HG03045 (cell line): ENCODE measurements at regions not wholly inside any gene's neighbourhood (a gene's known extent, or its start where the extent isn't known, plus 50 kb on each side); places are given as distances from the start of the nearest gene placed in this dataset.
"Not testable (repeated sequence)": the region's sequence is repeated elsewhere in the genome, so short reads cannot be mapped to it uniquely, and the experiment has no call there.

Experiments
- ATAC-seq: cut with Tn5 transposase; IDR thresholded peaks from one replicate; pipeline ENCODE4 v1.9.1; 2021; ENCODE audit warnings: mild to moderate bottlenecking, moderate library complexity; ENCODE audit not compliant: unreplicated experiment

GRCh38 chr7:149569726-149570422 is 72.3 kb upstream of the ZNF746 start:
- ATAC-seq: no peak

GRCh38 chr7:149569025-149569725 is 71.6 kb upstream of the ZNF746 start:
- no peak for ATAC-seq

DNA sequence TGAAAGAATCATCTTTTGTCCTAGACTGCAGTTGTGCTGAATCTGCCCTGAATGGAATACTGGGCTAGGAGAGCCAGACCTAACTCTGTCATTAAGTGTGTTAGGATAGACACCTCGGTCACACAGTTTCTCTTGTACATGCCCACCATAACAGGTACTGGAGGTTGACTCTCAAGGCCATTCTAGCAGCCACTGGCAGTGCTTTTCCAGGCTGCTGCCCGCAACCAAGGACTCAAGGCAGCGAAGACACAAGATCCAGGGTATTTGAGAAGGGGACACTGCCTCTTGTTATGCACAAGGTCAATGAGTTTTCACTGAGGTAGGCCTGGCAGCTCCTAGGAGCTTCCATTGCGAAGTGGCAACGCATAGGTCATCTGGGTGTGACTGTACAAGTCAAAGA is 70.6 kb upstream of the ZNF746 start:
- ATAC-seq: no peak

- ATAC-seq: no peak
Measured at GRCh38 chr7:149566103-149566502, 68.5 kb upstream of the ZNF746 start.

DNA sequence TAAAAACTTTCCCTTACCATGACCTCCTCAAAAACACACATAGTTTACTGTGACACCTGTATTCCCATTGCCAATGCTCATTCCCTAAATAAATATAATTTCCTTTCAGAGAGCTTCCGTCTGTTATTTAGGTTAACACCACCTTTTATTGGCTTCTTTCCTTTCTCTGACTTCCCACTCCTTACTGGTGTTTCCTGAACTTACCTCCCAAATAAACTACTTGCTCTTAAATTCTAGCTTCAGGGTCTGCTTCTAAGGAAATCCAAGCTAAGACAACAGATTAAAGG is 67.4 kb upstream of the ZNF746 start:
- ATAC-seq: no peak

DNA sequence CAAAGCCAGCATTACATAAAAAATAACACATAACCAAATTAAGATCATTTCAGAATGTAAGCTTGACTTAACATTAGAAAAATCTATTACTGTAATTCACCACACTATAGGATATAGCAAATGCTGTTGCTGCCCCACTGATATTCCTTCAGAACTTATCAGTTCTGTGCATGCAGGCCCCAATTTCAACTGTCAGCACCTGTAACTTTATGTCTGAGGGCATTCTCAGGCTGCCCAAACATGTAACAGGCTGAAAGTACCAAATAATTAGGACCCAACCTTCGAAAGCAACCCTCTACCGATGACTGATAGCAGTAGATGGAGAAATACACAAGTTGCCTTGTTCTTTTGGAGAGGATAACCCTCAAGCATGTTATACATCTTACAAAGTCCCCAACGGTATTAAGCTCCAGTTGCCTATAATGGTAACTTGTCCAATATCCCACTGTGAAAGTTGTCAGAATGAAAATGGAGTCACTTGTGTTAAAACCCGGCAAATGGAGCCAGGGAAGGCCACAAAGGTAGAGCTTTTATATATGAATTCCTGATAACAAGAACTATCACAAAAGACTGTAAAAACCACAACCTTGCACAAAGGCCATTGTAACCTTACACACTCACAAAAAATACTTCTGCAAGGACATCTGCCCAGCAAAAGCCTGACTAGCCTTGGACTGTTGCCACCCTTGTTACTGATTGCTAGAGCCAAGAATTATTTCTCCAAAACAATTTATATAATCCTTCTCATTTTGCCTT is 66.9 kb upstream of the ZNF746 start:
- ATAC-seq: no peak

- no peak for ATAC-seq
Measured at GRCh38 chr7:149562602-149563001, 65.0 kb upstream of the ZNF746 start.

- no peak for ATAC-seq
Measured at GRCh38 chr7:149561072-149561471, 63.5 kb upstream of the ZNF746 start.

DNA sequence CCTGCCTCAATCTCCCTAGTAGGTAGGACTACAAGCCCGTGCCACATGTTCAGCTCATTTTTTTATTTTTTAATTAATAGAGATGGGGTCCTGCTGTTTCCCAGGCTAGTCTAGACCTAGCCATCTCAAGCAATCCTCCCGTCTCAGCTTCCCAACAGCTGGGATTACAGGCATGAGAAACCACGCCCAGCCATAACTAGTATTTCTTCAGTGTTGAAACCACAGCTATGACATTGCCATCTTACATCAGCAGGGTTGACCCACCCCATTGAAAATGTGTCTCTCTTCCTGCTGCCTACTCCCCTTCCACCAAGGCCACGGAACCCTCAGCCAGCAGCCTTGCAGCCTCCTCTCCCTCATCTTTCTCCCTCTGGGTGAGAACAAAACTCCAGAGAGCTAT is 62.1 kb upstream of the ZNF746 start:
- no peak for ATAC-seq

DNA sequence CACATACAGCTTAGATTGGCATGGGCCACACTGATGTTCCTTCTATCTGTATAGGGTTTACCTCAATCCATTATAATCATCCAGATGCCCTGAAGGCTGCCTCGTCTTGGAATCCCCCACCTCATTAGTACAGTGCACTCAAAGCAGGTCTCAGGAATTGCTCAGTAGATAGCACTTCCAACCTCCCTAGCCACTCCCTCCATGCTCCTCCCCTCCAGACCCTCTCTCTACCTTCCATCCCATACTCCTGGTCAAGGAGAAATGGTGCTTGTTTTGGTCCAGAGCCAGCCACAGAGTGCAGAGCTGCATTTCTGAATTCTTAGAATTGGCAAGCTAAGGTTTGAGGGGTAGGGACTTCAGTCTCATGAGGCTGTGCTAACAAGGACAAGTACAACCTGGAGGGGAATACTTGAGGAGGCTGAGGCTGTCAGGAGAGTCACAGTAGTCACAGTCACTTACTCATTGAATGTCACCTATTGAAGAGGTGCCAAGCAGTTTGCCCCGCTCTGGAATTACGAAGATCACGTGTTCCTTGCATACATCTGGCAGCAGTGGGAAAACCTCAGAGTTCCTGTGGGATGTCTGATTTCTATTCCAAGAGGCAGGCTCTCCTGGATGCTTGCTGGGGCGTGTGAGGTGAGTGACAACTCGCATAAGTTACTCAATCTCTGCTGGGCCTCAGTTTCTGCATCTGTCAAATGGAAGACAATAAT is 60.7 kb upstream of the ZNF746 start:
- ATAC-seq: no peak

GRCh38 chr7:149556525-149556924 is 58.9 kb upstream of the ZNF746 start:
- not testable (repeated sequence) for ATAC-seq

DNA sequence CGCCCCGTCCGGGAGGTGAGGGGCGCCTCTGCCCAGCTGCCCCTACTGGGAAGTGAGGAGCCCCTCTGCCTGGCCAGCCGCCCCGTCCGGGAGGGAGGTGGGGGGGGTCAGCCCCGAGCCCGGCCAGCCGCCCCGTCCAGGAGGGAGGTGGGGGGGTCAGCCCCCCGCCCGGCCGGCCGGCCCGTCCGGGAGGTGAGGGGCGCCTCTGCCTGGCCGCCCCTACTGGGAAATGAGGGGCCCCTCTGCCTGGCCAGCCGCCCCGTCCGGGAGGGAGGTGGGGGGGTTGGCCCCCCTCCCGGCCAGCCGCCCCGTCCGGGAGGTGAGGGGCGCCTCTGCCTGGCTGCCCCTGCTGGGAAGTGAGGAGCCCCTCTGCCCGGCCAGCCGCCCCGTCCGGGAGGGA is 57.2 kb upstream of the ZNF746 start:
- not testable (repeated sequence) for ATAC-seq

GRCh38 chr7:149553991-149554390 is 56.4 kb upstream of the ZNF746 start:
- not testable (repeated sequence) for ATAC-seq

GRCh38 chr7:149552799-149553198 is 55.2 kb upstream of the ZNF746 start:
- no peak for ATAC-seq
